H9 (cell line): ENCODE measurements at regions not wholly inside any gene's neighbourhood (a gene's known extent, or its start where the extent isn't known, plus 50 kb on each side); places are given as distances from the start of the nearest gene placed in this dataset.
A peak's percentile ranks its signal among the peaks of the same experiment; 100 is the strongest.

Experiments
- DNase-seq: peaks from one replicate; pipeline ENCODE4 v3.0.0-alpha.2; 2017
- H2AFZ ChIP-seq: one replicate; pipeline ENCODE4 v1.6.1; 2013; ENCODE audit warnings: mild to moderate bottlenecking, low read length, control low read depth, moderate library complexity
- H2AK5ac ChIP-seq: 2 replicates; pipeline ENCODE4 v1.6.1; 2013; ENCODE audit warnings: low read length, control low read depth, mixed read lengths; ENCODE audit not compliant: insufficient read length
- H2BK120ac ChIP-seq: one replicate; pipeline ENCODE4 v1.6.1; 2013; ENCODE audit warnings: low read depth, mild to moderate bottlenecking, low read length, control low read depth, inconsistent platforms; ENCODE audit not compliant: poor library complexity, severe bottlenecking
- H2BK12ac ChIP-seq: 2 replicates; pipeline ENCODE4 v1.6.1; 2013; ENCODE audit warnings: low read length, control low read depth, mixed read lengths, low read depth; ENCODE audit not compliant: insufficient read length
- H2BK15ac ChIP-seq: 2 replicates; pipeline ENCODE4 v1.6.1; 2013; ENCODE audit warnings: low read depth, low read length, control low read depth
- H2BK20ac ChIP-seq: one replicate; pipeline ENCODE4 v1.6.1; 2013; ENCODE audit warnings: low read depth, mild to moderate bottlenecking, low read length, control low read depth, inconsistent platforms; ENCODE audit not compliant: poor library complexity, severe bottlenecking
- H2BK5ac ChIP-seq: 2 replicates; pipeline ENCODE4 v1.6.1; 2013; ENCODE audit warnings: low read length, control low read depth, mixed read lengths; ENCODE audit not compliant: insufficient read length
- H3K14ac ChIP-seq: 2 replicates; pipeline ENCODE4 v1.6.1; 2013; ENCODE audit warnings: low read length, control low read depth; ENCODE audit not compliant: insufficient read depth
- H3K18ac ChIP-seq: 2 replicates; pipeline ENCODE4 v1.6.1; 2013; ENCODE audit warnings: low read depth, mild to moderate bottlenecking, mixed read lengths, low read length, control low read depth; ENCODE audit not compliant: insufficient read length
- H3K23ac ChIP-seq: 2 replicates; pipeline ENCODE4 v1.6.1; 2013; ENCODE audit warnings: low read length, control low read depth, mixed read lengths, low read depth; ENCODE audit not compliant: insufficient read length
- H3K23me2 ChIP-seq: 2 replicates; pipeline ENCODE4 v1.6.1; 2013; ENCODE audit warnings: low read depth, mild to moderate bottlenecking, mixed read lengths, low read length, control low read depth; ENCODE audit not compliant: insufficient read length, poor library complexity, severe bottlenecking
- H3K27ac ChIP-seq: 2 replicates; pipeline ENCODE4 v1.5.1; 2013; ENCODE audit warnings: low read length, control low read depth, mixed read lengths, low read depth; ENCODE audit not compliant: insufficient read length
- H3K27me3 ChIP-seq: 2 replicates; pipeline ENCODE4 v1.6.1; 2013; ENCODE audit warnings: low read length, control low read depth, inconsistent platforms; ENCODE audit not compliant: insufficient read depth
- H3K4ac ChIP-seq: 2 replicates; pipeline ENCODE4 v1.6.1; 2013; ENCODE audit warnings: low read depth, mild to moderate bottlenecking, control low read depth, inconsistent platforms, low read length, moderate library complexity
- H3K4me1 ChIP-seq: 2 replicates; pipeline ENCODE4 v1.6.1; 2013; ENCODE audit warnings: low read length, control low read depth, inconsistent platforms; ENCODE audit not compliant: insufficient read depth
- H3K4me2 ChIP-seq: 2 replicates; pipeline ENCODE4 v1.6.1; 2013; ENCODE audit warnings: low read length, control low read depth, mixed read lengths; ENCODE audit not compliant: insufficient read length, insufficient read depth
- H3K56ac ChIP-seq: 2 replicates; pipeline ENCODE4 v1.6.1; 2013; ENCODE audit warnings: low read depth, mild to moderate bottlenecking, mixed read lengths, low read length, control low read depth; ENCODE audit not compliant: insufficient read length
- H3K79me1 ChIP-seq: 2 replicates; pipeline ENCODE4 v1.6.1; 2013; ENCODE audit warnings: low read depth, mild to moderate bottlenecking, moderate library complexity, low read length, control low read depth, inconsistent platforms; ENCODE audit not compliant: insufficient read depth, poor library complexity, severe bottlenecking
- H3K79me2 ChIP-seq: 2 replicates; pipeline ENCODE4 v1.6.1; 2013; ENCODE audit warnings: low read length, control low read depth, inconsistent platforms; ENCODE audit not compliant: insufficient read depth
- H3K9ac ChIP-seq: 2 replicates; pipeline ENCODE4 v1.6.1; 2013; ENCODE audit warnings: low read length, control low read depth, mixed read lengths; ENCODE audit not compliant: insufficient read length; ENCODE audit errors: extremely low read depth
- H3K9me3 ChIP-seq: one replicate; pipeline ENCODE4 v1.6.1; 2013; ENCODE audit warnings: low read depth, low read length, inconsistent platforms; ENCODE audit not compliant: control insufficient read depth
- H3T11ph ChIP-seq: one replicate; pipeline ENCODE4 v1.6.1; 2013; ENCODE audit warnings: mild to moderate bottlenecking, low read length, control low read depth, inconsistent platforms
- H4K20me1 ChIP-seq: one replicate; pipeline ENCODE4 v1.6.1; 2013; ENCODE audit not compliant: control insufficient read depth, insufficient read length, insufficient read depth
- H4K5ac ChIP-seq: 2 replicates; pipeline ENCODE4 v1.6.1; 2013; ENCODE audit warnings: low read depth, mild to moderate bottlenecking, mixed read lengths, low read length, control low read depth; ENCODE audit not compliant: insufficient read length
- H4K8ac ChIP-seq: replicated peaks from 2 replicates; pipeline ENCODE4 v1.6.1; 2013; ENCODE audit warnings: low read length, control low read depth, mixed read lengths, low read depth; ENCODE audit not compliant: insufficient read length
- H4K91ac ChIP-seq: 2 replicates; pipeline ENCODE4 v1.6.1; 2013; ENCODE audit warnings: low read depth, mild to moderate bottlenecking, moderate library complexity, mixed read lengths, low read length, control low read depth; ENCODE audit not compliant: insufficient read length
- H3K27ac Mint-ChIP-seq, 3 experiments: 2 replicates in 2 of 3; 3 replicates in 1 of 3; pipeline ENCODE4 v1.8.0; 2020 to 2021; ENCODE audit warnings: mixed read lengths in 3 of 3, mild to moderate bottlenecking in 1 of 3, moderate library complexity in 1 of 3
- H3K27me3 Mint-ChIP-seq: 2 replicates; pipeline ENCODE4 v1.8.0; 2021; ENCODE audit warnings: low read depth, mild to moderate bottlenecking, moderate library complexity, mixed read lengths
- H3K36me3 Mint-ChIP-seq, 3 experiments: 2 replicates in 2 of 3; 3 replicates in 1 of 3; pipeline ENCODE4 v1.8.0; 2020 to 2021; ENCODE audit warnings: low read depth in 3 of 3, mixed read lengths in 3 of 3; ENCODE audit not compliant: insufficient read depth in 1 of 3
- H3K4me1 Mint-ChIP-seq, 2 experiments: 2 replicates each; pipeline ENCODE4 v1.8.0; 2020; ENCODE audit warnings: mixed read lengths in 2 of 2
- H3K4me3 Mint-ChIP-seq, 2 experiments: 2 replicates in 1 of 2; 3 replicates in 1 of 2; pipeline ENCODE4 v1.8.0; 2020 to 2021; ENCODE audit warnings: mild to moderate bottlenecking in 2 of 2, mixed read lengths in 2 of 2, moderate library complexity in 1 of 2
- H3K9me3 Mint-ChIP-seq, 2 experiments: 2 replicates in 1 of 2; 3 replicates in 1 of 2; pipeline ENCODE4 v1.8.0; 2020; ENCODE audit warnings: mild to moderate bottlenecking in 2 of 2, mixed read lengths in 2 of 2, moderate library complexity in 1 of 2
- WGBS: extraction: QIAGEN DNeasy Blood & Tissue Kit; methylation state at CpG from one replicate; pipeline ENCODE4 v1.1.7; 2013; ENCODE audit warnings: missing lambda C conversion rate, low lambda C conversion rate, mixed read lengths; ENCODE audit not compliant: insufficient read length; ENCODE audit errors: extremely low coverage; 5-methylcytosine and 5-hydroxymethylcytosine counted together
- TF ChIP-seq, protein P1 (sequence below): fragments of 200-600 bp; sonication (generic); conservative IDR thresholded peaks from 3 replicates; pipeline ENCODE4 v1.8.0; 2021; ENCODE audit warnings: antibody characterized with exemption, mild to moderate bottlenecking

DNA sequence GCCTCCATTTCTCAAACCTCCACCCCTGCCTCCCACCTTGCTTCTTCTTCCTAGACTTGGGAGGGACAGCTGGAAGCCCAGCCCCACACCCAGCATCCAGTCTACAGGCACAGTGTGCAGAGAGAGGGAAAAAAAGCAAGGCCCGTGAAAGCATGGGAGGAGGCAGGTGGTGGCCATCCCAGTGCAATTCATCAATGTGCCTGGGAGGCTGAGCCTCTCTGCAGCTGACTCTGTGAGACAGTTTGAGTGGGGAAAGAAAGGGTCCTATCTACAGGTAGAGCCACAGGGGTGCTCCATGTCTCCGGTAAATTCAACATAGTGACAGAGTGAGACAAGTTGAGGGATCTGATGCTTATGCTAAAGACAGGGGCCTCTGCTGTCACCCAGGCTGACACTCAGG lies 340.6 kb downstream of the DYSF start:
- Histone ChIP-seq H3K14ac (no peak overlapping the region), H2BK120ac (no peak overlapping the region), H3K9ac (no peak overlapping the region), H2BK12ac (no peak overlapping the region), H2BK20ac (no peak overlapping the region), H4K8ac (no peak overlapping the region), H3K23ac (no peak overlapping the region), H3K18ac (no peak overlapping the region), H3K23me2 (peaks cover 2% of the 10 kb centered on the region), H3K9me3 (no peaks in the 10 kb centered on the region), H4K91ac (no peak overlapping the region), H2AFZ (no peak overlapping the region), H3K4me1 (no peaks in the 10 kb centered on the region; the same call in 1 of the 2 replicates), H4K20me1 (no peaks in the 10 kb centered on the region), H2BK5ac (no peak overlapping the region), H3K79me1 (no peaks in the 10 kb centered on the region), H2BK15ac (no peak overlapping the region), H3K4me2 (no peak overlapping the region), H3K27ac (no peak overlapping the region), H3K79me2 (no peaks in the 10 kb centered on the region), H3T11ph (no peak overlapping the region), H3K4ac (no peak overlapping the region), H4K5ac (no peak overlapping the region), H3K27me3 (no peaks in the 10 kb centered on the region), H2AK5ac (no peak overlapping the region), H3K56ac (no peak overlapping the region)
- Mint-ChIP-seq H3K27me3 (no peaks in the 10 kb centered on the region; the same call in none of the 2 replicates), H3K4me1 (peaks cover 7 to 18% of the 10 kb centered on the region in 2 experiments; a peak in 3 of 4 replicates), H3K4me3 (no peak overlapping the region), H3K36me3 (no peaks in the 10 kb centered on the region; a peak in 1 of 7 replicates), H3K27ac (peak overlapping the region in 1 of 3 experiments; percentile 82; a peak in 1 of 7 replicates), H3K9me3 (no peaks in the 10 kb centered on the region; a peak in 2 of 5 replicates)
- no CpG with 5 or more reads among the region's 2 CpGs for WGBS
- TF ChIP-seq, protein P1, sequence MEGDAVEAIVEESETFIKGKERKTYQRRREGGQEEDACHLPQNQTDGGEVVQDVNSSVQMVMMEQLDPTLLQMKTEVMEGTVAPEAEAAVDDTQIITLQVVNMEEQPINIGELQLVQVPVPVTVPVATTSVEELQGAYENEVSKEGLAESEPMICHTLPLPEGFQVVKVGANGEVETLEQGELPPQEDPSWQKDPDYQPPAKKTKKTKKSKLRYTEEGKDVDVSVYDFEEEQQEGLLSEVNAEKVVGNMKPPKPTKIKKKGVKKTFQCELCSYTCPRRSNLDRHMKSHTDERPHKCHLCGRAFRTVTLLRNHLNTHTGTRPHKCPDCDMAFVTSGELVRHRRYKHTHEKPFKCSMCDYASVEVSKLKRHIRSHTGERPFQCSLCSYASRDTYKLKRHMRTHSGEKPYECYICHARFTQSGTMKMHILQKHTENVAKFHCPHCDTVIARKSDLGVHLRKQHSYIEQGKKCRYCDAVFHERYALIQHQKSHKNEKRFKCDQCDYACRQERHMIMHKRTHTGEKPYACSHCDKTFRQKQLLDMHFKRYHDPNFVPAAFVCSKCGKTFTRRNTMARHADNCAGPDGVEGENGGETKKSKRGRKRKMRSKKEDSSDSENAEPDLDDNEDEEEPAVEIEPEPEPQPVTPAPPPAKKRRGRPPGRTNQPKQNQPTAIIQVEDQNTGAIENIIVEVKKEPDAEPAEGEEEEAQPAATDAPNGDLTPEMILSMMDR, result no peak
- DNase-seq, result no peak
